ENCODE measurements at regions not wholly inside any gene's neighbourhood (a gene's known extent, or its start where the extent isn't known, plus 50 kb on each side); places are given as distances from the start of the nearest gene placed in this dataset.

- Mint-ChIP-seq H3K4me3 (no peak overlapping the region), H3K9me3 (peaks cover 24% of the 10 kb centered on the region), H3K36me3 (no peaks in the 10 kb centered on the region), H3K27ac (no peak overlapping the region), H3K27me3 (ENCODE audit: low read depth) (no peaks in the 10 kb centered on the region), H3K4me1 (no peaks in the 10 kb centered on the region)
- DNase-seq (ENCODE audit: low spot score in 2 of 2, unreplicated experiment in 2 of 2): no peak
- TF ChIP-seq, protein P1, sequence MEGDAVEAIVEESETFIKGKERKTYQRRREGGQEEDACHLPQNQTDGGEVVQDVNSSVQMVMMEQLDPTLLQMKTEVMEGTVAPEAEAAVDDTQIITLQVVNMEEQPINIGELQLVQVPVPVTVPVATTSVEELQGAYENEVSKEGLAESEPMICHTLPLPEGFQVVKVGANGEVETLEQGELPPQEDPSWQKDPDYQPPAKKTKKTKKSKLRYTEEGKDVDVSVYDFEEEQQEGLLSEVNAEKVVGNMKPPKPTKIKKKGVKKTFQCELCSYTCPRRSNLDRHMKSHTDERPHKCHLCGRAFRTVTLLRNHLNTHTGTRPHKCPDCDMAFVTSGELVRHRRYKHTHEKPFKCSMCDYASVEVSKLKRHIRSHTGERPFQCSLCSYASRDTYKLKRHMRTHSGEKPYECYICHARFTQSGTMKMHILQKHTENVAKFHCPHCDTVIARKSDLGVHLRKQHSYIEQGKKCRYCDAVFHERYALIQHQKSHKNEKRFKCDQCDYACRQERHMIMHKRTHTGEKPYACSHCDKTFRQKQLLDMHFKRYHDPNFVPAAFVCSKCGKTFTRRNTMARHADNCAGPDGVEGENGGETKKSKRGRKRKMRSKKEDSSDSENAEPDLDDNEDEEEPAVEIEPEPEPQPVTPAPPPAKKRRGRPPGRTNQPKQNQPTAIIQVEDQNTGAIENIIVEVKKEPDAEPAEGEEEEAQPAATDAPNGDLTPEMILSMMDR (IDR thresholded peaks at IDR 0.05; ENCODE audit: unreplicated experiment): no peak
Measured at GRCh38 chr12:128204711-128205110, 62.3 kb upstream of the TMEM132C start.

- Mint-ChIP-seq H3K4me1 (no peaks in the 10 kb centered on the region), H3K36me3 (no peaks in the 10 kb centered on the region), H3K27ac (no peak overlapping the region), H3K4me3 (no peak overlapping the region), H3K9me3 (peaks cover 21% of the 10 kb centered on the region), H3K27me3 (ENCODE audit: low read depth) (no peaks in the 10 kb centered on the region)
- TF ChIP-seq, protein P1 (IDR thresholded peaks at IDR 0.05; ENCODE audit: unreplicated experiment): no peak
- no peak for DNase-seq (ENCODE audit: low spot score in 2 of 2, unreplicated experiment in 2 of 2)
Measured at GRCh38 chr12:128205145-128205544, 61.8 kb upstream of the TMEM132C start.

GRCh38 chr12:128205758-128206157 lies 61.2 kb upstream of the TMEM132C start:
- TF ChIP-seq, protein P1 (IDR thresholded peaks at IDR 0.05; ENCODE audit: unreplicated experiment): no peak
- no peaks in the 10 kb centered on the region for H3K4me1 Mint-ChIP-seq
- no peak overlapping the region for H3K27ac Mint-ChIP-seq
- no peak for DNase-seq (ENCODE audit: low spot score in 2 of 2, unreplicated experiment in 2 of 2)
- H3K27me3 Mint-ChIP-seq (ENCODE audit: low read depth): no peaks in the 10 kb centered on the region
- no peak overlapping the region for H3K4me3 Mint-ChIP-seq
- H3K9me3 Mint-ChIP-seq: peaks cover 23% of the 10 kb centered on the region
- no peaks in the 10 kb centered on the region for H3K36me3 Mint-ChIP-seq

All from mesothelial cell of epicardium (in vitro differentiated cells).